Gastrocnemius medialis (tissue), 4 donors: ENCODE measurements at regions not wholly inside any gene's neighbourhood (a gene's known extent, or its start where the extent isn't known, plus 50 kb on each side); places are given as distances from the start of the nearest gene placed in this dataset.

Experiments
- CTCF ChIP-seq, 5 experiments: fragments of 450-650 bp in 3 of 5; fragments of 200-600 bp in 2 of 5; sonication (generic) in 2 of 5; IDR thresholded peaks in 4 of 5; conservative IDR thresholded peaks in 1 of 5; 1 replicate in 4 of 5; 2 replicates in 1 of 5; pipeline ENCODE4 v1.5.1; 2016 to 2019; ENCODE audit warnings: antibody characterized with exemption in 5 of 5, mild to moderate bottlenecking in 3 of 5, moderate library complexity in 3 of 5
- POLR2A ChIP-seq, 2 donors: fragments of 450-650 bp; IDR thresholded peaks; one replicate each; pipeline ENCODE4 v1.6.1; 2017; ENCODE audit warnings: antibody characterized with exemption in 2 of 2, mild to moderate bottlenecking in 2 of 2, moderate library complexity in 2 of 2

GRCh38 chr3:84601303-84601702 lies 357.5 kb upstream of the CADM2 start:
- TF ChIP-seq POLR2A (IDR thresholded peaks at IDR 0.05) (no peak), CTCF (IDR thresholded peaks at IDR 0.05 in 4 of 5, conservative IDR thresholded peaks at IDR 0.05 in 1 of 5) (no peak)
